Colonic mucosa (tissue), 4 donors: ENCODE measurements at regions not wholly inside any gene's neighbourhood (a gene's known extent, or its start where the extent isn't known, plus 50 kb on each side); places are given as distances from the start of the nearest gene placed in this dataset.

Experiments used
- DNase-seq: peaks from one replicate; pipeline ENCODE4 v3.0.0-alpha.2; 2020
- H3K27ac ChIP-seq: fragments of 200-600 bp; one replicate; pipeline ENCODE4 v1.8.0; 2021
- H3K27me3 ChIP-seq: fragments of 200-600 bp; one replicate; pipeline ENCODE4 v1.8.0; 2021
- H3K36me3 ChIP-seq: fragments of 200-600 bp; one replicate; pipeline ENCODE4 v1.8.0; 2021
- H3K4me1 ChIP-seq: fragments of 200-600 bp; one replicate; pipeline ENCODE4 v1.8.0; 2021; ENCODE audit warnings: mild to moderate bottlenecking
- H3K4me3 ChIP-seq: fragments of 200-600 bp; one replicate; pipeline ENCODE4 v1.8.0; 2021
- H3K9ac ChIP-seq, 2 donors: one replicate each; pipeline ENCODE4 v1.7.0; 2013; ENCODE audit warnings: control low read depth in 2 of 2, low read depth in 2 of 2, low read length in 2 of 2
- H3K9me3 ChIP-seq: fragments of 200-600 bp; one replicate; pipeline ENCODE4 v1.8.0; 2021
- CTCF ChIP-seq: fragments of 200-600 bp; IDR thresholded peaks from one replicate; pipeline ENCODE4 v1.8.0; 2022; ENCODE audit warnings: antibody characterized with exemption, mild to moderate bottlenecking
- intact Hi-C: fragments of 100-400 bp; cut with DNase I; formaldehyde crosslinking; loops from one replicate; pipeline ENCODE4 v1.14.1; 2022
- donor health status: healthy.
- donor health status: DM: no; HTN: no; CAD: no.
- donor health status: DM: no; HTN: no; CAD: no.

DNA sequence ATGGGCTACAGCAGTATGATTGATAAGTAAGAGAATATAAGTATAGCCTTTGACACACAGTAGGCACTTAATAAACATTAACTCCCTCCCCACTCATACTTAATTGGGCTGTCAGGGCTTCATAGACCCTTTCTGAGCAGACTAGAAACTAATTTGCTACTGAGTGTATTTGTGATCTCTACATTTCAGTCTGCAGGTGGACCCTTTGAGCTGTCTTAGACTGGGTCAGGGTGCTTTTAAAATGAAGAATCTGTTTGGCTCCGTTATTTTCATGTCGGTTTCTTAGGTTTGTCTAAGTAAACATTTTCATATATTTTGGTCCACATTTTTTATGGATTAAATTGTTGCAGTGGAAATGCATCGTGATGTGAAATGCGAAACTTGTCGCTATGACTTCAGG lies 50.3 kb upstream of the SELENOK start:
- H3K9me3 ChIP-seq = no peaks in the 10 kb centered on the region
- TF ChIP-seq CTCF = no peak
- intact Hi-C loops = loop anchor here (10.0 kb wide), 1 partner anchor 443 kb away; no protein-coding TSS in a partner anchor
- no peak overlapping the region for H3K4me3 ChIP-seq
- no peak overlapping the region for H3K9ac ChIP-seq
- H3K4me1 ChIP-seq = no peaks in the 10 kb centered on the region
- DNase-seq = no peak
- H3K36me3 ChIP-seq = no peaks in the 10 kb centered on the region
- H3K27me3 ChIP-seq = no peaks in the 10 kb centered on the region
- no peak overlapping the region for H3K27ac ChIP-seq
